ENCODE measurements at regions not wholly inside any gene's neighbourhood (a gene's known extent, or its start where the extent isn't known, plus 50 kb on each side); places are given as distances from the start of the nearest gene placed in this dataset.

GRCh38 chr17:72488555-72489271 is 367.9 kb downstream of the SOX9 start:
- TF ChIP-seq ZFP3 (CRISPR knock-in tag; IDR thresholded peaks at IDR 0.05) (no peak), PPARA (CRISPR knock-in tag; IDR thresholded peaks at IDR 0.05; ENCODE audit: borderline replicate concordance) (no peak), CSRNP3 (CRISPR knock-in tag; IDR thresholded peaks at IDR 0.05) (no peak), ISL1 (CRISPR knock-in tag; IDR thresholded peaks at IDR 0.05) (no peak), CSDC2 (CRISPR knock-in tag; IDR thresholded peaks at IDR 0.05) (no peak)
- ATAC-seq, result no peak

GRCh38 chr17:72489272-72489641 is 368.4 kb downstream of the SOX9 start:
- TF ChIP-seq ISL1 (CRISPR knock-in tag; IDR thresholded peaks at IDR 0.05) (no peak), ESRRG (CRISPR knock-in tag; IDR thresholded peaks at IDR 0.05) (no peak), ZNF565 (CRISPR knock-in tag; conservative IDR thresholded peaks at IDR 0.05; ENCODE audit: low read depth) (no peak), ZC3H10 (CRISPR knock-in tag; IDR thresholded peaks at IDR 0.05) (no peak), GLIS3 (CRISPR knock-in tag; IDR thresholded peaks at IDR 0.05) (no peak), OSR1 (CRISPR knock-in tag; IDR thresholded peaks at IDR 0.05) (no peak), TSHZ2 (CRISPR knock-in tag; IDR thresholded peaks at IDR 0.05) (no peak), ZNF70 (CRISPR knock-in tag; IDR thresholded peaks at IDR 0.05) (no peak), PATZ1 (CRISPR knock-in tag; IDR thresholded peaks at IDR 0.05; ENCODE audit: borderline replicate concordance) (no peak)
- no peak for ATAC-seq

- ATAC-seq, result no peak
- TF ChIP-seq ZNF8 (CRISPR knock-in tag; IDR thresholded peaks at IDR 0.05) (no peak), POU6F1 (CRISPR knock-in tag; IDR thresholded peaks at IDR 0.05; ENCODE audit: borderline replicate concordance, low read depth) (no peak), ZFP30 (CRISPR knock-in tag; IDR thresholded peaks at IDR 0.05) (no peak), ZNF70 (CRISPR knock-in tag; IDR thresholded peaks at IDR 0.05) (no peak), OSR1 (CRISPR knock-in tag; IDR thresholded peaks at IDR 0.05) (no peak)
Measured at GRCh38 chr17:72491102-72491501, 370.3 kb downstream of the SOX9 start.

GRCh38 chr17:72492494-72492893 is 371.7 kb downstream of the SOX9 start:
- no peak for ATAC-seq
- TF ChIP-seq OSR1 (CRISPR knock-in tag; IDR thresholded peaks at IDR 0.05) (no peak), GLIS3 (CRISPR knock-in tag; IDR thresholded peaks at IDR 0.05) (no peak), ZC3H10 (CRISPR knock-in tag; IDR thresholded peaks at IDR 0.05) (no peak), BACH2 (CRISPR knock-in tag; IDR thresholded peaks at IDR 0.05; ENCODE audit: borderline replicate concordance) (no peak), TSHZ2 (CRISPR knock-in tag; IDR thresholded peaks at IDR 0.05) (no peak), ISL1 (CRISPR knock-in tag; IDR thresholded peaks at IDR 0.05) (no peak), ZNF565 (CRISPR knock-in tag; conservative IDR thresholded peaks at IDR 0.05; ENCODE audit: low read depth) (no peak), SNAI2 (CRISPR knock-in tag; IDR thresholded peaks at IDR 0.05) (no peak), PPARA (CRISPR knock-in tag; IDR thresholded peaks at IDR 0.05; ENCODE audit: borderline replicate concordance) (no peak), POU6F1 (CRISPR knock-in tag; IDR thresholded peaks at IDR 0.05; ENCODE audit: borderline replicate concordance, low read depth) (no peak), CREB5 (CRISPR knock-in tag; IDR thresholded peaks at IDR 0.05; ENCODE audit: low read depth) (no peak), ESRRG (CRISPR knock-in tag; IDR thresholded peaks at IDR 0.05) (no peak)
